ENCODE measurements at regions not wholly inside any gene's neighbourhood (a gene's known extent, or its start where the extent isn't known, plus 50 kb on each side); places are given as distances from the start of the nearest gene placed in this dataset.

DNA sequence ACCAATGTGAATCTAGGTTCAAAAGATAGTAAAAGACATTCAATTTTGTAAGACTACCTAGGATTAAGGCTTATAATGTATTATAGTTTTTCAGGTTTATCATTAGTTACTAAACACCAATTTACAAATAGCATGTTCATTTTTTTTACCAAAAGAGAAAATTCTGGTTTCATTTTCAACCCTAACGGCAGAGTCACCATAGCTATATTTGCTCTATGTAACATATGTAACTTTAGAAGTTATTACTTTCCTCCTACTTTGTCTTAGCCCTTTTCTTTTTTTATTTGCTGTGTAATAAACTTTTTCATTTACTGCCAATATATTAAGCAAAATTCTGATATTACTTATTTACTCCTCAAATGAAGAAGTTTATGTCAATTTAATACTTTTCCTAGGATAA is 639.6 kb downstream of the ARAP2 start:
- Histone ChIP-seq H3K36me3 (ENCODE audit: insufficient read depth, low read length) (no peaks in the 10 kb centered on the region), H3K27me3 (ENCODE audit: control insufficient read depth in 1 of 2, insufficient read depth in 2 of 2, low read length in 2 of 2) (no peaks in the 10 kb centered on the region), H3K4me3 (ENCODE audit: low read length) (no peak overlapping the region), H3K4me1 (ENCODE audit: insufficient read depth, low read length) (no peaks in the 10 kb centered on the region), H3K9me3 (ENCODE audit: control insufficient read depth in 1 of 2, insufficient read depth in 1 of 2, low read length in 2 of 2) (no peaks in the 10 kb centered on the region), H3K27ac (ENCODE audit: low read depth in 1 of 2, low read length in 2 of 2) (no peak overlapping the region)
- ChIA-PET CTCF (no interaction called here), POLR2A (no interaction called here)
- peaks cover 2% of the 10 kb centered on the region for H3K9me3 Mint-ChIP-seq
- TF ChIP-seq, protein P1, sequence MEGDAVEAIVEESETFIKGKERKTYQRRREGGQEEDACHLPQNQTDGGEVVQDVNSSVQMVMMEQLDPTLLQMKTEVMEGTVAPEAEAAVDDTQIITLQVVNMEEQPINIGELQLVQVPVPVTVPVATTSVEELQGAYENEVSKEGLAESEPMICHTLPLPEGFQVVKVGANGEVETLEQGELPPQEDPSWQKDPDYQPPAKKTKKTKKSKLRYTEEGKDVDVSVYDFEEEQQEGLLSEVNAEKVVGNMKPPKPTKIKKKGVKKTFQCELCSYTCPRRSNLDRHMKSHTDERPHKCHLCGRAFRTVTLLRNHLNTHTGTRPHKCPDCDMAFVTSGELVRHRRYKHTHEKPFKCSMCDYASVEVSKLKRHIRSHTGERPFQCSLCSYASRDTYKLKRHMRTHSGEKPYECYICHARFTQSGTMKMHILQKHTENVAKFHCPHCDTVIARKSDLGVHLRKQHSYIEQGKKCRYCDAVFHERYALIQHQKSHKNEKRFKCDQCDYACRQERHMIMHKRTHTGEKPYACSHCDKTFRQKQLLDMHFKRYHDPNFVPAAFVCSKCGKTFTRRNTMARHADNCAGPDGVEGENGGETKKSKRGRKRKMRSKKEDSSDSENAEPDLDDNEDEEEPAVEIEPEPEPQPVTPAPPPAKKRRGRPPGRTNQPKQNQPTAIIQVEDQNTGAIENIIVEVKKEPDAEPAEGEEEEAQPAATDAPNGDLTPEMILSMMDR (IDR thresholded peaks at IDR 0.05), result no peak
- no peaks in the 10 kb centered on the region for H3K4me1 Mint-ChIP-seq (ENCODE audit: low read depth)
- ATAC-seq (ENCODE audit: poor library complexity), result no peak
- no peak overlapping the region for H3K4me3 Mint-ChIP-seq
- H3K27ac Mint-ChIP-seq, result no peak overlapping the region
- intact Hi-C loops (cut with DNase I, micrococcal nuclease), result no loop called here
- DNase-seq, result no peak
- H3K27me3 Mint-ChIP-seq, result no peaks in the 10 kb centered on the region
- no peaks in the 10 kb centered on the region for H3K36me3 Mint-ChIP-seq (ENCODE audit: low read depth)

DNA sequence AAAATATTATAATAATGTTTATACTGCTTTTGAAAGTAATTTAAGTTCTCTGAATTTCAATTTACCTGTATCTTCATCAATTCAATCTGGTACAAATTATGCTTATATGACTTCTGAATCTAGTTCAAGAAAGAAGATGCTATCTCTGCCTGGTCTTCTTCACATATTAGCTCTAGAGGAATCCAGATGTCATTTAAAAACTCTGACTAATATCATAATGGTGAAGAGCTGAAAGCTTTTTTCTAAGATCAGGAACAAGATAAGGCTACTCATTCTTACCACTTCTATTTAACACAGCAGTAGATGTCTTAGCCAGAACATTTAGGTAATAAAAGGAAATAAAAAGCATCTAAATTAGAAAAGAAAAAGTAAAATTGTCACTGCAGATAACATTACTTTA is 636.1 kb downstream of the ARAP2 start:
- no peak overlapping the region for H3K27ac Mint-ChIP-seq
- no peak overlapping the region for H3K27ac ChIP-seq (ENCODE audit: low read depth in 1 of 2, low read length in 2 of 2)
- no peaks in the 10 kb centered on the region for H3K27me3 Mint-ChIP-seq
- ChIA-PET POLR2A (no interaction called here), CTCF (no interaction called here)
- no peaks in the 10 kb centered on the region for H3K36me3 ChIP-seq (ENCODE audit: insufficient read depth, low read length)
- intact Hi-C loops (cut with DNase I, micrococcal nuclease), result no loop called here
- H3K9me3 ChIP-seq (ENCODE audit: control insufficient read depth in 1 of 2, insufficient read depth in 1 of 2, low read length in 2 of 2), result no peaks in the 10 kb centered on the region
- H3K4me3 ChIP-seq (ENCODE audit: low read length), result no peak overlapping the region
- TF ChIP-seq, protein P1 (IDR thresholded peaks at IDR 0.05), result no peak
- H3K9me3 Mint-ChIP-seq, result no peaks in the 10 kb centered on the region
- no peak overlapping the region for H3K4me3 Mint-ChIP-seq
- no peaks in the 10 kb centered on the region for H3K36me3 Mint-ChIP-seq (ENCODE audit: low read depth)
- H3K4me1 ChIP-seq (ENCODE audit: insufficient read depth, low read length), result no peaks in the 10 kb centered on the region
- no peaks in the 10 kb centered on the region for H3K4me1 Mint-ChIP-seq (ENCODE audit: low read depth)
- DNase-seq, result no peak
- no peak for ATAC-seq (ENCODE audit: poor library complexity)
- no peaks in the 10 kb centered on the region for H3K27me3 ChIP-seq (ENCODE audit: control insufficient read depth in 1 of 2, insufficient read depth in 2 of 2, low read length in 2 of 2)

DNA sequence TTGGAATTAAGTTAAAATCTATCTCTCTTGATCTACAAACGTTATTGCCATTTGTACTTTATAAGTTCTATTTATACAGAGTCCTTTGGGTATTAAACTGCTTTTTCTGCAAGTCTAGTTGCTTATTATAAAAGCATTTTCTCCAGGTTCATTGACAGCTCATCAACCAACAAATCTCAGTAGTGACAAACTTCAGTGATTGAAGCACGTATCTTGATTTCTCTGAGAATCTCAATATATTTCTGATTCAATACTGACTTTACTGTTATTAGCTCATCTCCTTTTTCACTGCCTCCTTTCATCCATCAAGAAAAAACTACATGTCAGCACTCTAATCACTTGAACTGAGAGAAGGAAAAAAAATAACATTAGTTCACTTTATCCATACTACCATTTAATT is 630.2 kb downstream of the ARAP2 start:
- CTCF ChIA-PET, result no interaction called here
- TF ChIP-seq, protein P1 (IDR thresholded peaks at IDR 0.05), result no peak

More for the DNA sequence above, 630.2 kb downstream of the ARAP2 start:
- H3K27ac ChIP-seq (ENCODE audit: low read depth in 1 of 2, low read length in 2 of 2), result no peak overlapping the region
- no peaks in the 10 kb centered on the region for H3K36me3 ChIP-seq (ENCODE audit: insufficient read depth, low read length)
- intact Hi-C loops (cut with DNase I, micrococcal nuclease), result no loop called here
- no peaks in the 10 kb centered on the region for H3K9me3 ChIP-seq (ENCODE audit: control insufficient read depth in 1 of 2, insufficient read depth in 1 of 2, low read length in 2 of 2)
- H3K9me3 Mint-ChIP-seq, result no peaks in the 10 kb centered on the region
- no peak for ATAC-seq (ENCODE audit: poor library complexity)
- no peak overlapping the region for H3K4me3 Mint-ChIP-seq
- no peaks in the 10 kb centered on the region for H3K27me3 Mint-ChIP-seq
- POLR2A ChIA-PET, result no interaction called here
- H3K36me3 Mint-ChIP-seq (ENCODE audit: low read depth), result no peaks in the 10 kb centered on the region
- DNase-seq, result no peak
- no peaks in the 10 kb centered on the region for H3K4me1 Mint-ChIP-seq (ENCODE audit: low read depth)
- H3K4me3 ChIP-seq (ENCODE audit: low read length), result no peak overlapping the region
- no peaks in the 10 kb centered on the region for H3K4me1 ChIP-seq (ENCODE audit: insufficient read depth, low read length)
- no peaks in the 10 kb centered on the region for H3K27me3 ChIP-seq (ENCODE audit: control insufficient read depth in 1 of 2, insufficient read depth in 2 of 2, low read length in 2 of 2)
- H3K27ac Mint-ChIP-seq, result no peak overlapping the region
